HCT116 (cell line): ENCODE measurements at regions not wholly inside any gene's neighbourhood (a gene's known extent, or its start where the extent isn't known, plus 50 kb on each side); places are given as distances from the start of the nearest gene placed in this dataset.

Experiments
- ATAC-seq: fragments of 200-7000 bp; cut with Tn5 transposase; 2 replicates; pipeline ENCODE4 v1.9.1; 2020; ENCODE audit warnings: mild to moderate bottlenecking, moderate library complexity
- BruUV-seq: library from RNA; stranded (reverse); fragments of 400-500 nt; replicated peaks from 2 replicates; lab custom pipeline; 2021; lab: Mats Ljungman, UMichigan
- CTCF ChIA-PET: fragments of 300-600 bp; sonication (Branson Sonifier 250); formaldehyde crosslinking; loops from one replicate; lab custom pipeline; 2021; ENCODE audit warnings: antibody characterized with exemption; lab: Charles Lee
- POLR2A ChIA-PET: fragments of 300-600, 350-600 bp; sonication (Branson Sonifier 250); formaldehyde crosslinking; loops from one replicate; lab custom pipeline; 2021; ENCODE audit warnings: antibody characterized with exemption; lab: Charles Lee
- RAD21 ChIA-PET, 2 experiments: fragments of 300-600 bp; sonication (Branson Sonifier 250); formaldehyde crosslinking; loops; one replicate each; lab custom pipeline; 2023; ENCODE audit warnings: low total read pairs in 2 of 2; ENCODE audit not compliant: uncharacterized antibody in 2 of 2, unreplicated experiment in 2 of 2, low non-redundant PET in 1 of 2; lab: Charles Lee
- DNase-seq: peaks from one replicate; pipeline ENCODE4 v3.0.0-alpha.2; 2010; ENCODE audit warnings: low read depth, low spot score
- H2AFZ ChIP-seq: fragments of 200-600 bp; shearing (Covaris generic), sonication (generic); 2 replicates; pipeline ENCODE4 v1.6.1; 2017; ENCODE audit warnings: low read depth, mixed run types, mixed read lengths, antibody characterized with exemption, low read length; ENCODE audit not compliant: poor library complexity, severe bottlenecking
- H3K27ac ChIP-seq: 2 replicates; pipeline ENCODE4 v1.5.1; 2012; ENCODE audit warnings: low read depth, low read length
- H3K27me3 ChIP-seq: fragments of 200-600 bp; sonication (generic); 2 replicates; pipeline ENCODE4 v1.6.1; 2016; ENCODE audit warnings: mixed run types, low read length, mixed read lengths; ENCODE audit not compliant: insufficient read depth
- H3K36me3 ChIP-seq, 2 experiments: fragments of 200-500 bp in 1 of 2; fragments of 200-600 bp in 1 of 2; sonication (Bioruptor generic) in 1 of 2; sonication (generic) in 1 of 2; 2 replicates each; pipeline versions ENCODE4 v1.5.1 to v1.6.1; 2014 to 2016; ENCODE audit warnings: low read length in 2 of 2, inconsistent platforms in 1 of 2, mixed read lengths in 1 of 2, mixed run types in 1 of 2; ENCODE audit not compliant: insufficient read depth in 2 of 2, control insufficient read depth in 1 of 2
- H3K4me1 ChIP-seq, 2 experiments: fragments of 200-600 bp in 1 of 2; sonication (generic) in 1 of 2; 2 replicates each; pipeline versions ENCODE4 v1.5.1 to v1.6.1; 2012 to 2017; ENCODE audit warnings: low read length in 2 of 2, inconsistent platforms in 1 of 2, mild to moderate bottlenecking in 1 of 2, mixed read lengths in 1 of 2, mixed run types in 1 of 2, moderate library complexity in 1 of 2; ENCODE audit not compliant: insufficient read depth in 2 of 2, control insufficient read depth in 1 of 2
- H3K4me2 ChIP-seq: fragments of 200-600 bp; sonication (generic); 2 replicates; pipeline ENCODE4 v1.6.1; 2017; ENCODE audit warnings: mixed run types, low read length, mixed read lengths
- H3K4me3 ChIP-seq, 2 experiments: fragments of 200-600 bp in 1 of 2; sonication (generic) in 1 of 2; replicated peaks in 1 of 2; 2 replicates each; pipeline ENCODE4 v1.5.1; 2011 to 2016; ENCODE audit warnings: low read length in 2 of 2, control low read depth in 1 of 2, low read depth in 1 of 2, mild to moderate bottlenecking in 1 of 2, mixed read lengths in 1 of 2, mixed run types in 1 of 2
- H3K79me2 ChIP-seq: fragments of 200-600 bp; sonication (generic); 2 replicates; pipeline ENCODE4 v1.6.1; 2017; ENCODE audit warnings: mild to moderate bottlenecking, mixed run types, low read length, moderate library complexity, mixed read lengths; ENCODE audit not compliant: insufficient read depth
- H3K9ac ChIP-seq: fragments of 200-600 bp; sonication (generic); 2 replicates; pipeline ENCODE4 v1.6.1; 2016; ENCODE audit warnings: low read length, mixed read lengths
- H3K9me2 ChIP-seq: fragments of 200-600 bp; sonication (generic), shearing (Covaris generic); 2 replicates; pipeline ENCODE4 v1.6.1; 2017; ENCODE audit warnings: mixed run types, mild to moderate bottlenecking, moderate library complexity; ENCODE audit not compliant: insufficient read depth
- H3K9me3 ChIP-seq, 2 experiments: fragments of 200-500 bp in 1 of 2; fragments of 200-600 bp in 1 of 2; sonication (Bioruptor generic) in 1 of 2; sonication (generic) in 1 of 2; 2 replicates each; pipeline ENCODE4 v1.6.1; 2014 to 2017; ENCODE audit warnings: low read length in 2 of 2, mixed read lengths in 2 of 2, inconsistent platforms in 1 of 2, low read depth in 1 of 2, mild to moderate bottlenecking in 1 of 2, mixed run types in 1 of 2, moderate library complexity in 1 of 2; ENCODE audit not compliant: control insufficient read depth in 1 of 2, insufficient read depth in 1 of 2
- H4K20me1 ChIP-seq: fragments of 200-600 bp; sonication (generic), shearing (Covaris generic); 2 replicates; pipeline ENCODE4 v1.6.1; 2017; ENCODE audit warnings: mixed run types, mild to moderate bottlenecking, moderate library complexity; ENCODE audit not compliant: insufficient read depth
- CBX3 ChIP-seq: IDR thresholded peaks from 2 replicates; pipeline ENCODE4 v1.6.1; 2012; ENCODE audit warnings: low read depth
- CEBPB ChIP-seq: IDR thresholded peaks from 2 replicates; pipeline ENCODE4 v1.6.1; 2012; ENCODE audit warnings: low read depth
- EZH2 ChIP-seq: fragments of 200-600 bp; sonication (generic); IDR thresholded peaks from 2 replicates; pipeline ENCODE4 v1.6.1; 2017; ENCODE audit warnings: antibody characterized with exemption, mixed run types
- EZH2phosphoT487 ChIP-seq: fragments of 200-600 bp; IDR thresholded peaks from 2 replicates; pipeline ENCODE4 v1.6.1; 2018; ENCODE audit warnings: antibody characterized with exemption, borderline replicate concordance
- FOSL1 ChIP-seq: IDR thresholded peaks from 2 replicates; pipeline ENCODE4 v1.6.1; 2012; ENCODE audit warnings: low read depth
- JUND ChIP-seq: IDR thresholded peaks from 2 replicates; pipeline ENCODE4 v1.6.1; 2012
- POLR2A ChIP-seq: IDR thresholded peaks from 2 replicates; pipeline ENCODE4 v1.7.0; 2011; ENCODE audit warnings: borderline replicate concordance; ENCODE audit not compliant: insufficient read depth, insufficient read length; ENCODE audit errors: extremely low read depth
- POLR2AphosphoS5 ChIP-seq: IDR thresholded peaks from 2 replicates; pipeline ENCODE4 v1.6.1; 2011; ENCODE audit warnings: mild to moderate bottlenecking, low read depth, low read length, moderate library complexity
- RAD21 ChIP-seq: IDR thresholded peaks from 2 replicates; pipeline ENCODE4 v1.6.1; 2012; ENCODE audit warnings: low read depth, mild to moderate bottlenecking
- SIN3A ChIP-seq: IDR thresholded peaks from 2 replicates; pipeline ENCODE4 v1.6.1; 2012; ENCODE audit warnings: low read depth
- SP1 ChIP-seq: IDR thresholded peaks from 2 replicates; pipeline ENCODE4 v1.6.1; 2012; ENCODE audit warnings: low read depth
- SRF ChIP-seq: IDR thresholded peaks from 2 replicates; pipeline ENCODE4 v1.6.1; 2012; ENCODE audit warnings: low read depth
- TCF7L2 ChIP-seq: IDR thresholded peaks from 2 replicates; pipeline ENCODE4 v1.7.0; 2011; ENCODE audit warnings: borderline replicate concordance, inconsistent platforms; ENCODE audit not compliant: insufficient read depth, insufficient read length; ENCODE audit errors: extremely low read depth
- YY1 ChIP-seq: IDR thresholded peaks from 2 replicates; pipeline ENCODE4 v1.6.1; 2011; ENCODE audit warnings: low read length, low read depth, moderate library complexity, mild to moderate bottlenecking; ENCODE audit not compliant: insufficient replicate concordance; ENCODE audit errors: extremely low read depth
- ZFX ChIP-seq: fragments of 450-650 bp; IDR thresholded peaks from 2 replicates; pipeline ENCODE4 v1.6.1; 2017
- ZNF274 ChIP-seq: fragments of 200-500 bp; sonication (Bioruptor generic); IDR thresholded peaks from 2 replicates; pipeline ENCODE4 v1.6.1; 2014; ENCODE audit warnings: mild to moderate bottlenecking, low read depth, low read length, inconsistent platforms
- intact Hi-C: fragments of 100-400 bp; cut with micrococcal nuclease; formaldehyde crosslinking; loops from 2 replicates; pipeline ENCODE4 v1.10.0; 2022
- TF ChIP-seq, protein P1 (sequence below): IDR thresholded peaks from 2 replicates; pipeline ENCODE4 v1.6.1; 2012
- TF ChIP-seq, protein P2 (sequence below): IDR thresholded peaks from 2 replicates; pipeline ENCODE4 v1.6.1; 2012; ENCODE audit warnings: low read depth
- TF ChIP-seq, protein P3 (sequence below): IDR thresholded peaks from 2 replicates; pipeline ENCODE4 v1.6.1; 2011; ENCODE audit warnings: mild to moderate bottlenecking, low read length, moderate library complexity; ENCODE audit not compliant: insufficient replicate concordance; ENCODE audit errors: extremely low read depth

DNA sequence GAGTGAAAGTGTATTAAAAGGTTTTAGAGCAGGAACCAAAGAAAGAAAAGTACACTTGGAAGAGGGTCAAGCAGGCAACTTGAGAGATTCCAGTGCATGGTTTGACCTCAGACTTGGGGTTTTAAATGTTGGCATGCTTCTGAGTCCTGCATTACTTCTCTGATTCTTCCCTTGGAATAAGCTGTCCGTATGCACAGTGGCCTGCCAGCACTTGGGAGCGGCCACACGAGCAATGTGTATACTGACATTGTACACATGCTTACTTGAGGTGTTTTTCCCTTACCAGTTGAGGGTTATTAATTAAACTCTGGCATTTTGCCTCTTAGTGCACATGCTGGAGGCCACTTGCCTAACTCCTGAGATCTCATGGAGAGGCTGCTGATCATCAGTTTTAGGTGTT lies 786.6 kb upstream of the RGS18 start:
- Histone ChIP-seq H3K36me3 (no peaks in the 10 kb centered on the region), H3K9me2 (no peaks in the 10 kb centered on the region), H4K20me1 (no peaks in the 10 kb centered on the region), H3K4me3 (no peak overlapping the region), H3K9me3 (no peaks in the 10 kb centered on the region), H3K9ac (no peak overlapping the region), H3K4me2 (no peak overlapping the region), H2AFZ (no peak overlapping the region), H3K79me2 (no peaks in the 10 kb centered on the region), H3K27ac (no peak overlapping the region), H3K4me1 (no peaks in the 10 kb centered on the region), H3K27me3 (no peaks in the 10 kb centered on the region)
- TF ChIP-seq, protein P1, sequence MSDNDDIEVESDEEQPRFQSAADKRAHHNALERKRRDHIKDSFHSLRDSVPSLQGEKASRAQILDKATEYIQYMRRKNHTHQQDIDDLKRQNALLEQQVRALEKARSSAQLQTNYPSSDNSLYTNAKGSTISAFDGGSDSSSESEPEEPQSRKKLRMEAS = no peak
- TF ChIP-seq FOSL1 (no peak), ZNF274 (no peak), SRF (no peak)
- intact Hi-C loops = no loop called here
- BruUV-seq = no TSS peak
- DNase-seq (no peak), ATAC-seq (no peak)
- CTCF ChIA-PET = no interaction called here
- POLR2A ChIA-PET = no interaction called here
- RAD21 ChIA-PET = no interaction called here

GRCh38 chr1:191388283-191388682 lies 770.0 kb upstream of the RGS18 start:
- Histone ChIP-seq H3K9me2 (no peaks in the 10 kb centered on the region), H4K20me1 (no peaks in the 10 kb centered on the region), H3K9ac (no peak overlapping the region), H3K27ac (no peak overlapping the region), H3K27me3 (no peaks in the 10 kb centered on the region), H3K4me2 (no peak overlapping the region), H3K4me3 (no peak overlapping the region), H3K9me3 (no peaks in the 10 kb centered on the region), H2AFZ (no peak overlapping the region), H3K4me1 (no peaks in the 10 kb centered on the region), H3K79me2 (no peaks in the 10 kb centered on the region), H3K36me3 (no peaks in the 10 kb centered on the region)
- intact Hi-C loops = no loop called here
- CTCF ChIA-PET = no interaction called here
- BruUV-seq = no TSS peak
- POLR2A ChIA-PET = no interaction called here
- no peak for DNase-seq
- RAD21 ChIA-PET = no interaction called here
- ATAC-seq = no peak
- TF ChIP-seq CBX3 (no peak), FOSL1 (no peak), ZFX (no peak), CEBPB (no peak), EZH2 (no peak), POLR2A (no peak), SP1 (no peak), YY1 (no peak), RAD21 (no peak), JUND (no peak), SIN3A (no peak), TCF7L2 (no peak), EZH2phosphoT487 (no peak), POLR2AphosphoS5 (no peak)
- TF ChIP-seq, protein P2, sequence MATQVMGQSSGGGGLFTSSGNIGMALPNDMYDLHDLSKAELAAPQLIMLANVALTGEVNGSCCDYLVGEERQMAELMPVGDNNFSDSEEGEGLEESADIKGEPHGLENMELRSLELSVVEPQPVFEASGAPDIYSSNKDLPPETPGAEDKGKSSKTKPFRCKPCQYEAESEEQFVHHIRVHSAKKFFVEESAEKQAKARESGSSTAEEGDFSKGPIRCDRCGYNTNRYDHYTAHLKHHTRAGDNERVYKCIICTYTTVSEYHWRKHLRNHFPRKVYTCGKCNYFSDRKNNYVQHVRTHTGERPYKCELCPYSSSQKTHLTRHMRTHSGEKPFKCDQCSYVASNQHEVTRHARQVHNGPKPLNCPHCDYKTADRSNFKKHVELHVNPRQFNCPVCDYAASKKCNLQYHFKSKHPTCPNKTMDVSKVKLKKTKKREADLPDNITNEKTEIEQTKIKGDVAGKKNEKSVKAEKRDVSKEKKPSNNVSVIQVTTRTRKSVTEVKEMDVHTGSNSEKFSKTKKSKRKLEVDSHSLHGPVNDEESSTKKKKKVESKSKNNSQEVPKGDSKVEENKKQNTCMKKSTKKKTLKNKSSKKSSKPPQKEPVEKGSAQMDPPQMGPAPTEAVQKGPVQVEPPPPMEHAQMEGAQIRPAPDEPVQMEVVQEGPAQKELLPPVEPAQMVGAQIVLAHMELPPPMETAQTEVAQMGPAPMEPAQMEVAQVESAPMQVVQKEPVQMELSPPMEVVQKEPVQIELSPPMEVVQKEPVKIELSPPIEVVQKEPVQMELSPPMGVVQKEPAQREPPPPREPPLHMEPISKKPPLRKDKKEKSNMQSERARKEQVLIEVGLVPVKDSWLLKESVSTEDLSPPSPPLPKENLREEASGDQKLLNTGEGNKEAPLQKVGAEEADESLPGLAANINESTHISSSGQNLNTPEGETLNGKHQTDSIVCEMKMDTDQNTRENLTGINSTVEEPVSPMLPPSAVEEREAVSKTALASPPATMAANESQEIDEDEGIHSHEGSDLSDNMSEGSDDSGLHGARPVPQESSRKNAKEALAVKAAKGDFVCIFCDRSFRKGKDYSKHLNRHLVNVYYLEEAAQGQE = no peak
- TF ChIP-seq, protein P3, sequence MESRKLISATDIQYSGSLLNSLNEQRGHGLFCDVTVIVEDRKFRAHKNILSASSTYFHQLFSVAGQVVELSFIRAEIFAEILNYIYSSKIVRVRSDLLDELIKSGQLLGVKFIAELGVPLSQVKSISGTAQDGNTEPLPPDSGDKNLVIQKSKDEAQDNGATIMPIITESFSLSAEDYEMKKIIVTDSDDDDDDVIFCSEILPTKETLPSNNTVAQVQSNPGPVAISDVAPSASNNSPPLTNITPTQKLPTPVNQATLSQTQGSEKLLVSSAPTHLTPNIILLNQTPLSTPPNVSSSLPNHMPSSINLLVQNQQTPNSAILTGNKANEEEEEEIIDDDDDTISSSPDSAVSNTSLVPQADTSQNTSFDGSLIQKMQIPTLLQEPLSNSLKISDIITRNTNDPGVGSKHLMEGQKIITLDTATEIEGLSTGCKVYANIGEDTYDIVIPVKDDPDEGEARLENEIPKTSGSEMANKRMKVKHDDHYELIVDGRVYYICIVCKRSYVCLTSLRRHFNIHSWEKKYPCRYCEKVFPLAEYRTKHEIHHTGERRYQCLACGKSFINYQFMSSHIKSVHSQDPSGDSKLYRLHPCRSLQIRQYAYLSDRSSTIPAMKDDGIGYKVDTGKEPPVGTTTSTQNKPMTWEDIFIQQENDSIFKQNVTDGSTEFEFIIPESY = no peak
